Stimulated activated CD4-positive, alpha-beta T cell treated with anti-CD3 and anti-CD28 coated beads, TNF-alpha, amount 100 ng/mL, for 24 hours (primary cell): ENCODE measurements at regions not wholly inside any gene's neighbourhood (a gene's known extent, or its start where the extent isn't known, plus 50 kb on each side); places are given as distances from the start of the nearest gene placed in this dataset.
"Not testable (repeated sequence)": the region's sequence is repeated elsewhere in the genome, so short reads cannot be mapped to it uniquely, and the experiment has no call there.

Experiments used
- DNase-seq, 3 experiments: peaks; one replicate each; pipeline ENCODE4 v3.0.0-alpha.2; 2020; ENCODE audit warnings: low read depth in 3 of 3

- DNase-seq: no peak
These were observed 238.3 kb downstream of the COG6 start for GRCh38 chr13:39893808-39894207.

GRCh38 chr13:39894586-39894985 lies 239.1 kb downstream of the COG6 start:
- no peak for DNase-seq

- DNase-seq: no peak
These were observed 239.8 kb downstream of the COG6 start for GRCh38 chr13:39895254-39895653.

GRCh38 chr13:39897636-39898035 lies 242.2 kb downstream of the COG6 start:
- no peak for DNase-seq

GRCh38 chr13:39900106-39900750 lies 244.8 kb downstream of the COG6 start:
- no peak for DNase-seq

- no peak for DNase-seq
These were observed 249.5 kb downstream of the COG6 start for GRCh38 chr13:39904959-39905358.

- no peak for DNase-seq
These were observed 254.2 kb downstream of the COG6 start for GRCh38 chr13:39909634-39910033.

- DNase-seq: no peak
These were observed 254.6 kb downstream of the COG6 start for GRCh38 chr13:39910041-39910440.

GRCh38 chr13:39910833-39911232 lies 255.4 kb downstream of the COG6 start:
- DNase-seq: no peak

- no peak for DNase-seq
These were observed 257.9 kb downstream of the COG6 start for GRCh38 chr13:39913339-39913738.

GRCh38 chr13:39913928-39914327 lies 258.5 kb downstream of the COG6 start:
- DNase-seq: no peak

GRCh38 chr13:39915418-39915817 lies 260.0 kb downstream of the COG6 start:
- no peak for DNase-seq

GRCh38 chr13:39916330-39916729 lies 260.9 kb downstream of the COG6 start:
- DNase-seq: no peak

GRCh38 chr13:39918620-39919236 lies 263.3 kb downstream of the COG6 start:
- no peak for DNase-seq

GRCh38 chr13:39920613-39921012 lies 265.2 kb downstream of the COG6 start:
- no peak for DNase-seq

GRCh38 chr13:39926345-39926744 lies 270.9 kb downstream of the COG6 start:
- DNase-seq: no peak

- no peak for DNase-seq
These were observed 272.8 kb downstream of the COG6 start for GRCh38 chr13:39928261-39928660.

GRCh38 chr13:39929583-39929982 lies 274.1 kb downstream of the COG6 start:
- DNase-seq: no peak

GRCh38 chr13:39930060-39930459 lies 274.6 kb downstream of the COG6 start:
- DNase-seq: no peak

GRCh38 chr13:39930544-39931444 lies 275.3 kb downstream of the COG6 start:
- no peak for DNase-seq

GRCh38 chr13:39931505-39931904 lies 276.0 kb downstream of the COG6 start:
- no peak for DNase-seq

- not testable (repeated sequence) for DNase-seq
These were observed 277.1 kb downstream of the COG6 start for GRCh38 chr13:39932514-39932913.

- DNase-seq: no peak
These were observed 279.7 kb downstream of the COG6 start for GRCh38 chr13:39935155-39935554.
